WTC11 (cell line): ENCODE measurements at regions not wholly inside any gene's neighbourhood (a gene's known extent, or its start where the extent isn't known, plus 50 kb on each side); places are given as distances from the start of the nearest gene placed in this dataset.
"Not testable (repeated sequence)": the region's sequence is repeated elsewhere in the genome, so short reads cannot be mapped to it uniquely, and the experiment has no call there.

Source experiments
- ATAC-seq: fragments of 200-7000 bp; cut with Tn5 transposase; 2 replicates; pipeline ENCODE4 v1.10.0; 2021; ENCODE audit warnings: mild to moderate bottlenecking, moderate library complexity
- CTCF ChIA-PET: fragments of 300-600 bp; sonication (Branson Sonifier 250); formaldehyde crosslinking; loops from one replicate; lab custom pipeline; 2021; ENCODE audit warnings: antibody characterized with exemption; lab: Charles Lee
- POLR2A ChIA-PET: fragments of 350-600 bp; sonication (Branson Sonifier 250); formaldehyde crosslinking; loops from one replicate; lab custom pipeline; 2021; ENCODE audit warnings: antibody characterized with exemption; lab: Charles Lee
- DNase-seq: peaks from one replicate; pipeline ENCODE4 v3.0.0; 2021; ENCODE audit warnings: low spot score
- H3K27ac Mint-ChIP-seq: 2 replicates; pipeline ENCODE4 v1.8.0; 2021; ENCODE audit warnings: mixed read lengths
- H3K27me3 Mint-ChIP-seq: 2 replicates; pipeline ENCODE4 v1.8.0; 2021; ENCODE audit warnings: low read depth, mild to moderate bottlenecking, moderate library complexity, mixed read lengths
- H3K36me3 Mint-ChIP-seq: 2 replicates; pipeline ENCODE4 v1.8.0; 2021; ENCODE audit warnings: mixed read lengths
- H3K4me1 Mint-ChIP-seq: 2 replicates; pipeline ENCODE4 v1.8.0; 2022; ENCODE audit warnings: mixed read lengths
- H3K4me3 Mint-ChIP-seq: 2 replicates; pipeline ENCODE4 v1.8.0; 2021; ENCODE audit warnings: mild to moderate bottlenecking, moderate library complexity, mixed read lengths
- H3K9me3 Mint-ChIP-seq: 2 replicates; pipeline ENCODE4 v1.8.0; 2021; ENCODE audit warnings: mixed read lengths
- TF ChIP-seq, protein P1 (sequence below): fragments of 200-600 bp; IDR thresholded peaks from 2 replicates; pipeline ENCODE4 v1.8.0; 2022; ENCODE audit warnings: antibody characterized with exemption

DNA sequence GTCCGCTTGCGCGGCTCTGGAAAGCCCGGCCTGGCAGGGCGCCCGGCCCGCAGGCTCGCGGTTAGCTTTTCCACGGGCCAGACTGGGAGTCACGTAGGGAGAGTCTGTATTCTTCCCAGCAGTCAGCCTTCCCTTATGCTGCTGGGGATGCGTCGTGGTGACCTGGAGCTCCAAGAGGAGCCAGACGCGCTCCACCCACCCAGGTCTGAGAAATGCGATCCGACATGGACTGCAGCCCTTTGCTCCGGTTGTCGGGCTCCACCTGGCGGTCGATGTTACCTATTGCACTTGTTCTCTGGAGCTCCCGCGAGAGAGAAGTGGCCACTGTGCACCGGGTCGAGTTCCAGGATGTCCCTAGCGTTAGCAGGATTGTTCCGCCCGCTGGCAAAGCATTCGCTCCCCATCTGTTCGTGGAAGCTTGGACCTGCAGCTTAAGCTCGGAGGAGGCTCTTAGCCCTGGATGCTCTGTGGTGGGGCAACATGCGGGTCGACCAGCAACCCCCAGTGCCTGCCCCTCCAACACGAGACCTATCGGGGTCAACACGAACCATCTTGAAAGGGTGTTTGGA, 367.4 kb downstream of the SPATA31A6 start:
- peak; percentile 72 for ATAC-seq
- H3K4me3 Mint-ChIP-seq, H3K9me3 Mint-ChIP-seq, H3K36me3 Mint-ChIP-seq, H3K27ac Mint-ChIP-seq: not testable (repeated sequence)
- TF ChIP-seq, protein P1, sequence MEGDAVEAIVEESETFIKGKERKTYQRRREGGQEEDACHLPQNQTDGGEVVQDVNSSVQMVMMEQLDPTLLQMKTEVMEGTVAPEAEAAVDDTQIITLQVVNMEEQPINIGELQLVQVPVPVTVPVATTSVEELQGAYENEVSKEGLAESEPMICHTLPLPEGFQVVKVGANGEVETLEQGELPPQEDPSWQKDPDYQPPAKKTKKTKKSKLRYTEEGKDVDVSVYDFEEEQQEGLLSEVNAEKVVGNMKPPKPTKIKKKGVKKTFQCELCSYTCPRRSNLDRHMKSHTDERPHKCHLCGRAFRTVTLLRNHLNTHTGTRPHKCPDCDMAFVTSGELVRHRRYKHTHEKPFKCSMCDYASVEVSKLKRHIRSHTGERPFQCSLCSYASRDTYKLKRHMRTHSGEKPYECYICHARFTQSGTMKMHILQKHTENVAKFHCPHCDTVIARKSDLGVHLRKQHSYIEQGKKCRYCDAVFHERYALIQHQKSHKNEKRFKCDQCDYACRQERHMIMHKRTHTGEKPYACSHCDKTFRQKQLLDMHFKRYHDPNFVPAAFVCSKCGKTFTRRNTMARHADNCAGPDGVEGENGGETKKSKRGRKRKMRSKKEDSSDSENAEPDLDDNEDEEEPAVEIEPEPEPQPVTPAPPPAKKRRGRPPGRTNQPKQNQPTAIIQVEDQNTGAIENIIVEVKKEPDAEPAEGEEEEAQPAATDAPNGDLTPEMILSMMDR, result 0 out of 2 replicates have a peak, but pooled peaks have one; percentile 25
- TF ChIP-seq, all 79 proteins: peak for 1; not testable (repeated sequence) for 78
- peak; percentile 10 for DNase-seq
- POLR2A ChIA-PET, H3K4me1 Mint-ChIP-seq, H3K27me3 Mint-ChIP-seq, CTCF ChIA-PET: not testable (repeated sequence)

DNA sequence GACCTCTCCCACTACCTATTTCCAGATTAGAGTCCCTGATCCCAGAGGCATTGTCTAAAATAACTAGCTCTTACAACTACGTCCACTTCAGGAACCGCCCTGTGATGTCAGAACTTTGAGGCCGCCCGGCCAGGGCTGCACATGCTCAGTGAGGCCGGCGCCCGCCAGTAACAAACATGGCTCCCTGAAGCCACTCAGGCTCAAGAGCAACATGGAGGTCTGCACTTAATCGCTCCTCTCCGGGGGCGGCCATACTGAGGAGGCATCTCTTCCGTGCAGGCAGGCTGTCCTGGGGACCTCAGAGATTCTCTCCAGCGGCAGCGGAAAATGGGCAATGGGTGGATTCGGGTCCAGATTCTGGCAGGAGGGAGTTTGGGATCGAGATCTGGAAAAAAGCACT, 385.1 kb downstream of the SPATA31A6 start:
- CTCF ChIA-PET, H3K27ac Mint-ChIP-seq, H3K4me1 Mint-ChIP-seq, ATAC-seq, H3K27me3 Mint-ChIP-seq, H3K36me3 Mint-ChIP-seq, POLR2A ChIA-PET, H3K9me3 Mint-ChIP-seq: not testable (repeated sequence)
- DNase-seq, result peak; percentile 22
- peak overlapping the region; percentile 67 for H3K4me3 Mint-ChIP-seq

DNA sequence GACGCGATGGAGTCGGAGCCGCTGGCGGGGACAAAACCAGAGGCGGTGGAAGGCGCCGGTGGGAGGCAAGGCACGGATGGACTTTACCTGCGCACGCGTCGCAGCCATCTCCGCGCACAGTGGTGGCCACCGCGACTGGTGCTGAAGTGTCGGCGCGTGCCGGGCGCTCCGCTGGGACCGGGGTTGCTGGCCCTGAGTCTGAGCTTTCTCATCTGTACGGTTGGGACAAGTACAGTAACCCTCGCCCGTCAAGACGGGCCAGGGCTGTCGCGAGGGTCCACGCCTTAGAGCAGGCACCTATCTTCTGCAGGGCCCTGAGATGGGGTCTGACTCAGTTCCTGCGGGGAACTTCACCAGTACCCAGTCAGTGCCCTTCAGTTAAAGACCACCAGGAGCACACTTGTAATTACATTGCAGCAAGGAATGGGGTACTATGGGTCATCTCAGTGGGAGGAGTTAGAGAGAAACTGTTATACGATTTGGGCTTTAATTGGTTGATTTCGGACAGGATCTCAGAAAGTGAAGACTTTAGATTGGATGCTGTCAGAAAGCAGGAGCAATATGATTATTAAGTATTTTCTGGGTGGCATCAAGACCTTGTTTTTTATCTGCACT, 385.6 kb downstream of the SPATA31A6 start:
- DNase-seq, H3K27ac Mint-ChIP-seq, H3K9me3 Mint-ChIP-seq, H3K27me3 Mint-ChIP-seq, POLR2A ChIA-PET, H3K4me1 Mint-ChIP-seq, H3K36me3 Mint-ChIP-seq, CTCF ChIA-PET, ATAC-seq: not testable (repeated sequence)
- peak overlapping the region; percentile 67 for H3K4me3 Mint-ChIP-seq

DNA sequence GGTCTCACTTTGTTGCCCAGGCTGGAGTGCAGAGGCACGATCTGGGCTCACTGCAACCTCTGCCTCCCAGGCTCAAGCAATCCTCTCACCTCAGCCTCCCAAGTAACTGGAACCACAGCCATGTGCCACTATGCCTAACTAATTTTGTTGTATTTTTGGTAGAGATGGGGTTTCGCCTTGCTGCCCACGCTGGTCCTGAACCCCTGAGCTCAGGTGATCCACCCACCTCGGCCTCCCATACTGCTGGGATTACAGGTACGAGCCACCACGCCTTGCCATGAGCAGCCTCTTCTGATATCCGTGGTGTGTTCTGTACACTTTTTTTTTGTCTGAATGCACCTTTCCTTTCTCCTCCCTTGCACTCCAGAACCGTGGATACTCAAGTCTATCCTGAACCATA, 394.4 kb downstream of the SPATA31A6 start:
- H3K27me3 Mint-ChIP-seq, DNase-seq, H3K4me1 Mint-ChIP-seq, H3K4me3 Mint-ChIP-seq, H3K27ac Mint-ChIP-seq, POLR2A ChIA-PET, ATAC-seq, H3K9me3 Mint-ChIP-seq, CTCF ChIA-PET, H3K36me3 Mint-ChIP-seq: not testable (repeated sequence)
